Pancreas (tissue), 10 donors: ENCODE measurements at regions not wholly inside any gene's neighbourhood (a gene's known extent, or its start where the extent isn't known, plus 50 kb on each side); places are given as distances from the start of the nearest gene placed in this dataset.
"Not testable (repeated sequence)": the region's sequence is repeated elsewhere in the genome, so short reads cannot be mapped to it uniquely, and the experiment has no call there.

ENCODE experiments used
- ATAC-seq, 4 donors: fragments of 200-7000 bp; cut with Tn5 transposase; one replicate each; pipeline versions ENCODE4 v1.8.0 to v1.9.1; 2020; ENCODE audit warnings: mild to moderate bottlenecking in 4 of 4, moderate library complexity in 4 of 4
- DNase-seq, 6 donors: peaks; one replicate each; pipeline ENCODE4 v3.0.0-alpha.2; 2020
- FAIRE-seq: peaks from 2 replicates; lab custom pipeline; 2012; peaks lifted over from hg19 to GRCh38; lab: Jason Lieb, UNC
- H3K27ac ChIP-seq, 4 donors: fragments of 200-600 bp; sonication (generic); 1 replicate in 3 of 4; 2 replicates in 1 of 4; pipeline versions ENCODE4 v1.5.0 to v1.8.0; 2020
- H3K27me3 ChIP-seq, 4 donors: fragments of 200-600 bp; one replicate each; pipeline ENCODE4 v1.8.0; 2021
- H3K36me3 ChIP-seq, 3 donors: fragments of 200-600 bp; sonication (generic) in 1 of 3; one replicate each; pipeline versions ENCODE4 v1.5.0 to v1.8.0; 2020 to 2021
- H3K4me1 ChIP-seq, 3 donors: fragments of 200-600 bp; one replicate each; pipeline ENCODE4 v1.8.0; 2021
- H3K4me3 ChIP-seq, 4 donors: fragments of 200-600 bp; sonication (generic) in 2 of 4; one replicate each; pipeline versions ENCODE4 v1.5.0 to v1.8.0; 2020 to 2021
- H3K9me3 ChIP-seq, 4 donors: fragments of 200-600 bp; one replicate each; pipeline ENCODE4 v1.8.0; 2021
- WGBS, 2 donors: extraction: QIAGEN DNeasy Blood & Tissue Kit; methylation state at CpG; one replicate each; pipeline ENCODE4 v1.1.7; 2013; 5-methylcytosine and 5-hydroxymethylcytosine counted together
- intact Hi-C, 3 donors: fragments of 100-400 bp; cut with DNase I; formaldehyde crosslinking; loops; one replicate each; pipeline versions ENCODE4 v1.11.1 to v1.14.2; 2022
- donor health status: healthy with polysubstance abuse.
- donor health status: DM: no; HTN: no; CAD: no; lungs with moderate emphysema.
- donor health status: DM: no; HTN: no; CAD: no.
- donor health status: control.
- donor health status: control.
- donor health status: Bipolar disorder and iron deficiency.
- donor health status: DM: yes; HTN: yes; CAD: no.
- donor health status: DM: no; HTN: no; CAD: no.
- donor health status: DM: no; HTN: no; CAD: no.
- donor health status: DM: yes; HTN: yes; CAD: no.

- WGBS, 2 donors = no CpG with 5 or more reads among the region's 8 CpGs
- H3K9me3 ChIP-seq, H3K27me3 ChIP-seq, DNase-seq, H3K4me3 ChIP-seq, FAIRE-seq, H3K27ac ChIP-seq, H3K4me1 ChIP-seq, H3K36me3 ChIP-seq, intact Hi-C loops: not testable (repeated sequence)
- ATAC-seq = peak in 1 of 4 donors; percentile 15
Measured at GRCh38 chr21:7743940-7744339, 2777.4 kb upstream of the TPTE start.

GRCh38 chr21:7744406-7745099 lies 2776.8 kb upstream of the TPTE start:
- no CpG with 5 or more reads among the region's 49 CpGs for WGBS, 2 donors
- intact Hi-C loops, H3K36me3 ChIP-seq, H3K27ac ChIP-seq, DNase-seq, H3K27me3 ChIP-seq, H3K4me1 ChIP-seq, H3K4me3 ChIP-seq, FAIRE-seq, H3K9me3 ChIP-seq: not testable (repeated sequence)
- ATAC-seq = peak; percentile 98 to 99 (median 99)

GRCh38 chr21:7745100-7745450 lies 2776.3 kb upstream of the TPTE start:
- ATAC-seq = peak; percentile 73 to 85 (median 81)
- no CpG with 5 or more reads among the region's 33 CpGs for WGBS, 2 donors
- H3K4me1 ChIP-seq, H3K27me3 ChIP-seq, H3K36me3 ChIP-seq, FAIRE-seq, H3K27ac ChIP-seq, H3K4me3 ChIP-seq, H3K9me3 ChIP-seq, intact Hi-C loops, DNase-seq: not testable (repeated sequence)

DNA sequence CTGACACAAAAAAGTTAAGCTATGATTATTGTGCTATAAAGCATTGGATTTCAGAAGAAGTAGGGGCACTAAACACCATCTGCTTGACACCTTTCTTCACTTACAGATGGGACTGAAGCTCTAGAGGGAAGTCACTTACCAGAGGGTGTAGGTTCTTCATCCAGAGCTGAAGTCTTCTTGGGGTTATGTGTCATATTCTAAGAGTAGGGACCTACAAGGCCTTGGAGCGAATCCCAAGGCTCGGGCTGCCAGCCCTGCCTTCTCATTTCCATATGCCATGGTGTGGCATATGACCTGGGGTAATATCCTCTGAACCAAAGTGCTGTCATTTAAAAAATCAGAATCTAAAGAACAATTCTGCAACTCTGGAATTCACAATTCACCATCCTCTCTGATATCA lies 2773.4 kb upstream of the TPTE start:
- not testable (repeated sequence) for H3K4me1 ChIP-seq, FAIRE-seq

GRCh38 chr21:7752611-7753010 lies 2768.8 kb upstream of the TPTE start:
- WGBS, 2 donors = no CpG with 5 or more reads among the region's 2 CpGs
- H3K4me1 ChIP-seq, H3K27ac ChIP-seq, H3K36me3 ChIP-seq, H3K4me3 ChIP-seq, DNase-seq, intact Hi-C loops, H3K27me3 ChIP-seq, H3K9me3 ChIP-seq, FAIRE-seq, ATAC-seq: not testable (repeated sequence)

More for the DNA sequence above, 2773.4 kb upstream of the TPTE start:
- H3K27ac ChIP-seq, ATAC-seq, H3K4me3 ChIP-seq, intact Hi-C loops, DNase-seq, H3K27me3 ChIP-seq, H3K36me3 ChIP-seq, H3K9me3 ChIP-seq: not testable (repeated sequence)
- WGBS, 2 donors = 76 to 87% methylated on average over 2 of the region's 2 CpGs

DNA sequence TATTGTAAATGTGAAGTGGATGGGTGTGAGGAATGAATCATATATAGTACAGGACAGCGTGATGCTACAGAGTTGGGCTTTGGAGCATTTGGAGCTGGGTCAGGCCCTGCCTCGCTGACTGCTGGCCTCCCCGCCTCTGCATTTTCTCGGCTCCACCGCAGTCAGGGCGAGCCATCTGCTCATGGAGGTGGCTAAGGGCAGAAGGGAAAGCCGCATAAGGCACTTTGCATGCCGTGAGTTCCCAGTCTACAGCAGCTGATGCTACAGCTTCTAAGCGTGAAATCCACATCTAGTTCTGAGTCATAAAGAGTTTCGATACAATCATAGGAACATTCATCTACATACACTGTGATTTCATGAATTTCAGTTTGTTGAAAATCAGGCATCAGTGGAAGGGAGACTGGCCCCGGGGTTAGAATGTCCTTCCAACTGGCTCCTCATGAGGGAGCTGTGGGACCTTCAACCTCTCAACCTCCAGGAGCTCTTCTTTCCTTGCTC lies 2768.0 kb upstream of the TPTE start:
- H3K4me3 ChIP-seq, FAIRE-seq, H3K9me3 ChIP-seq, H3K4me1 ChIP-seq, H3K36me3 ChIP-seq, intact Hi-C loops, H3K27ac ChIP-seq, H3K27me3 ChIP-seq, ATAC-seq: not testable (repeated sequence)
- DNase-seq = peak in 2 of 6 donors; percentile 0 to 15
- WGBS, 2 donors = 90 to 96% methylated on average over 5 to 6 of the region's 11 CpGs

DNA sequence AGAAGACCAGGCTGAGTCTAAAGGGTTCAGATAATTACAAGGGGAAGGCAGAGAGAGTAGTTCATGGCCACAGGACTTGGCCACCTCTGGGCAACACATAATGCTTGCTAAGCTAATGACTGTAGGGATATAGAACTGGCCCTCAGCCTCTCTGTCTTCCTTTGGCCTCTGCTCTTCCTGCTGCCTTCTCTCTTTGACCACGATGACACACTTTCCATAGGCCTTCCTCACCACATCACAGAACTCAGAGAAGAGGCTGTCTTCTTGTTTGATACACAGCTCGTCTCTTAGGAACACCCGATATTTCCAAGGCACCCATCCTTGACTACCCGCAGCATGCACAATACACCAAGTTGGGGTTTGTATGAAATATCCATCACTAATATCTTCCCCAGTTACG lies 2751.4 kb upstream of the TPTE start:
- FAIRE-seq, intact Hi-C loops, ATAC-seq, H3K4me3 ChIP-seq, H3K27me3 ChIP-seq, H3K36me3 ChIP-seq, H3K4me1 ChIP-seq, DNase-seq, H3K9me3 ChIP-seq, H3K27ac ChIP-seq: not testable (repeated sequence)
- WGBS, 2 donors = no CpG with 5 or more reads among the region's 5 CpGs

DNA sequence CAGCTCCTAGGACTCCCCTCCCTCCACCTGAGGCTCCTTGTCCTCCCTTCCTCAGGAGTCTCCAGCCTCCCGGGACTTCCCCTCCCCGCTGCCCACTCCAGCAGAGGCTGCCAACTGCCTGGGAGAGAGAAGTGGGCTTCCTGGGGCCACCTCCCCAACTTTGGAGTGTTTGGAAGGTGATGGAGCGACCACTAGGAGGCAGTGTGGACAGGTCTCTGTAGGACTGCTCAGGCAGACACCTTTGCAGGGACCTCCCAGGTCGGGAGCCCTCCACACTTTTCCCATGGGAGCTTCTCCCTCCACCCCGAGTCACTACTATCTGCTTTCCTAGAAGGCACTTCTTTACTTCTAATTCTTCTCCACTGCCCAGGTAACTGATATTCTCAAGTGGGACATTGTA lies 2747.2 kb upstream of the TPTE start:
- H3K4me1 ChIP-seq, H3K27ac ChIP-seq, H3K36me3 ChIP-seq, H3K9me3 ChIP-seq, H3K27me3 ChIP-seq, FAIRE-seq, H3K4me3 ChIP-seq, intact Hi-C loops, DNase-seq, ATAC-seq: not testable (repeated sequence)
- no CpG with 5 or more reads among the region's 5 CpGs for WGBS, 2 donors

GRCh38 chr21:7775327-7775984 lies 2745.9 kb upstream of the TPTE start:
- ATAC-seq, H3K27me3 ChIP-seq, H3K4me3 ChIP-seq, FAIRE-seq, intact Hi-C loops, H3K27ac ChIP-seq, H3K9me3 ChIP-seq, H3K4me1 ChIP-seq, H3K36me3 ChIP-seq: not testable (repeated sequence)
- DNase-seq = peak in 1 of 6 donors; percentile 0
- WGBS, 2 donors = 81 to 82% methylated on average over 6 of the region's 7 CpGs

DNA sequence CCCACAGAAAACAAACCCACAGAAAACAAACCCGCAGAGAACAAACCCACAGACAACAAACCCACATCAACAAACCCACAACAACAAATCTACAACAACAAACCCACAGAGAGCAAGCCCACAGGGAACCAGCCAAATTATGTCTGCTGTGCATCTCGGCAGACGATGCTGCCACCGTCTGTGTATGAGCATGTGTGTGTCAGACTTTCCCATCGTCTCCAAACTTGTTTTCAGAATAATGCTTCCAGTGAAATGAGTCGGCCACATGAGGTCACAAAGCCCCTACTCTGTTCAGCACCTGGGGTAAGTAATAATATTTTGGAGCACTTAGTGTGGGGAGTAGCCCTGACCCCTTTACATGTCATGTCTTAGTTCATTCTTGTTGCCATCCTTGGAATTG lies 2745.3 kb upstream of the TPTE start:
- H3K9me3 ChIP-seq, H3K4me3 ChIP-seq, ATAC-seq, DNase-seq, FAIRE-seq, H3K27me3 ChIP-seq, H3K27ac ChIP-seq, intact Hi-C loops, H3K4me1 ChIP-seq, H3K36me3 ChIP-seq: not testable (repeated sequence)
- WGBS, 2 donors = 50 to 88% methylated on average over 1 of the region's 6 CpGs

GRCh38 chr21:7776622-7777021 lies 2744.8 kb upstream of the TPTE start:
- H3K27ac ChIP-seq, DNase-seq, H3K36me3 ChIP-seq, H3K4me3 ChIP-seq, H3K4me1 ChIP-seq, H3K9me3 ChIP-seq, ATAC-seq, FAIRE-seq, H3K27me3 ChIP-seq, intact Hi-C loops: not testable (repeated sequence)
- WGBS, 2 donors = no CpG with 5 or more reads among the region's 2 CpGs

- H3K4me3 ChIP-seq, H3K27me3 ChIP-seq, H3K9me3 ChIP-seq, intact Hi-C loops, ATAC-seq, H3K4me1 ChIP-seq, FAIRE-seq, H3K36me3 ChIP-seq, H3K27ac ChIP-seq: not testable (repeated sequence)
- peak in 3 of 6 donors; percentile 2 to 11 (median 3) for DNase-seq
- WGBS, 2 donors = 45 to 49% methylated on average over 6 to 7 of the region's 11 CpGs
Measured at GRCh38 chr21:7777289-7777688, 2744.1 kb upstream of the TPTE start.
